SK-N-SH (cell line): ENCODE measurements at regions not wholly inside any gene's neighbourhood (a gene's known extent, or its start where the extent isn't known, plus 50 kb on each side); places are given as distances from the start of the nearest gene placed in this dataset.

ENCODE experiments used
- CTCF ChIA-PET: fragments of 300-600, 350-600 bp; formaldehyde crosslinking; extraction: SDS; loops from one replicate; lab custom pipeline; 2021; lab: Yijun Ruan, JAX
- POLR2A ChIA-PET: fragments of 350-600 bp; sonication (Branson Sonifier 250); formaldehyde crosslinking; extraction: SDS; loops from one replicate; lab custom pipeline; 2020; ENCODE audit warnings: antibody characterized with exemption, inconsistent platforms; lab: Yijun Ruan, JAX
- DNase-seq: peaks from one replicate; pipeline ENCODE4 v3.0.0; 2012
- H2AFZ ChIP-seq: fragments of 200-600 bp; sonication (generic); 2 replicates; pipeline ENCODE4 v1.8.1; 2016; ENCODE audit warnings: antibody characterized with exemption, mild to moderate bottlenecking, low read depth
- H3F3A ChIP-seq: fragments of 200-600 bp; sonication (generic); replicated peaks from 2 replicates; pipeline ENCODE3; 2016; ENCODE audit warnings: antibody characterized with exemption, mild to moderate bottlenecking; ENCODE audit not compliant: insufficient read depth
- H3K27ac ChIP-seq, 2 experiments: fragments of 200-500 bp in 1 of 2; fragments of 200-600 bp in 1 of 2; sonication (Bioruptor generic) in 1 of 2; sonication (generic), shearing (Covaris generic) in 1 of 2; 2 replicates each; pipeline versions ENCODE4 v1.5.1 to v1.6.1; 2014 to 2016; ENCODE audit warnings: low read depth in 2 of 2, inconsistent platforms in 1 of 2, low read length in 1 of 2, mild to moderate bottlenecking in 1 of 2, mixed read lengths in 1 of 2
- H3K27me3 ChIP-seq: fragments of 200-600 bp; sonication (generic), shearing (Covaris generic); 2 replicates; pipeline ENCODE4 v1.6.1; 2016; ENCODE audit warnings: mixed run types; ENCODE audit not compliant: insufficient read depth
- H3K36me3 ChIP-seq, 2 experiments: fragments of 200-500 bp in 1 of 2; fragments of 200-600 bp in 1 of 2; sonication (Bioruptor generic) in 1 of 2; sonication (generic) in 1 of 2; replicated peaks in 1 of 2; 2 replicates each; pipeline versions ENCODE3 to v1.5.1; 2014 to 2016; ENCODE audit warnings: low read length in 1 of 2, mild to moderate bottlenecking in 1 of 2; ENCODE audit not compliant: insufficient read depth in 2 of 2, control insufficient read depth in 1 of 2
- H3K4me1 ChIP-seq, 2 experiments: fragments of 200-500 bp in 1 of 2; fragments of 200-600 bp in 1 of 2; sonication (Bioruptor generic) in 1 of 2; sonication (generic), shearing (Covaris generic) in 1 of 2; 2 replicates each; pipeline versions ENCODE4 v1.5.1 to v1.6.1; 2014 to 2016; ENCODE audit warnings: low read depth in 1 of 2, low read length in 1 of 2, mixed run types in 1 of 2; ENCODE audit not compliant: insufficient read depth in 2 of 2, control insufficient read depth in 1 of 2
- H3K4me2 ChIP-seq: fragments of 200-600 bp; sonication (generic), shearing (Covaris generic); 2 replicates; pipeline ENCODE4 v1.6.1; 2017; ENCODE audit warnings: mixed run types
- H3K4me3 ChIP-seq, 2 experiments: fragments of 200-500 bp in 1 of 2; fragments of 200-600 bp in 1 of 2; sonication (Bioruptor generic) in 1 of 2; sonication (generic), shearing (Covaris generic) in 1 of 2; 2 replicates each; pipeline versions ENCODE4 v1.5.1 to v1.8.1; 2014 to 2016; ENCODE audit warnings: low read depth in 2 of 2, inconsistent platforms in 1 of 2, low read length in 1 of 2, mild to moderate bottlenecking in 1 of 2, mixed read lengths in 1 of 2, moderate library complexity in 1 of 2
- H3K79me2 ChIP-seq: fragments of 200-600 bp; sonication (generic); 2 replicates; pipeline ENCODE4 v1.8.1; 2017; ENCODE audit warnings: mild to moderate bottlenecking; ENCODE audit not compliant: insufficient read depth
- H3K9ac ChIP-seq: fragments of 200-600 bp; sonication (generic); 2 replicates; pipeline ENCODE4 v1.6.1; 2017; ENCODE audit warnings: mixed run types
- H3K9me2 ChIP-seq: fragments of 200-600 bp; sonication (generic); 2 replicates; pipeline ENCODE4 v1.6.1; 2017; ENCODE audit warnings: mixed run types
- H3K9me3 ChIP-seq: fragments of 200-600 bp; sonication (generic); 2 replicates; pipeline ENCODE4 v1.6.1; 2017; ENCODE audit warnings: mixed run types, mild to moderate bottlenecking, moderate library complexity
- H4K20me1 ChIP-seq: fragments of 200-600 bp; sonication (generic); 2 replicates; pipeline ENCODE4 v1.6.1; 2017; ENCODE audit warnings: mild to moderate bottlenecking, mixed run types; ENCODE audit not compliant: insufficient read depth
- EZH2phosphoT487 ChIP-seq: fragments of 200-600 bp; sonication (generic); IDR thresholded peaks from 2 replicates; pipeline ENCODE4 v1.6.1; 2017; ENCODE audit warnings: low read depth, mixed run types, mild to moderate bottlenecking, antibody characterized with exemption, moderate library complexity, borderline replicate concordance
- FOSL2 ChIP-seq: IDR thresholded peaks from 2 replicates; pipeline ENCODE4 v1.4.0; 2012; ENCODE audit warnings: low read depth, mild to moderate bottlenecking, moderate library complexity, borderline replicate concordance
- FOXJ3 ChIP-seq: sonication (generic); formaldehyde crosslinking; IDR thresholded peaks from 2 replicates; pipeline ENCODE4 v1.5.1; 2020; ENCODE audit warnings: mild to moderate bottlenecking, missing genetic modification reagents
- FOXM1 ChIP-seq: IDR thresholded peaks from 2 replicates; pipeline ENCODE4 v1.4.0; 2012; ENCODE audit warnings: low read depth, mild to moderate bottlenecking
- IRF3 ChIP-seq: fragments of 150-350 bp; IDR thresholded peaks from 2 replicates; pipeline ENCODE4 v1.6.1; 2016; ENCODE audit warnings: mild to moderate bottlenecking, low read depth, low read length
- MAX ChIP-seq: IDR thresholded peaks from 2 replicates; pipeline ENCODE4 v1.4.0; 2012; ENCODE audit warnings: low read depth
- MEF2A ChIP-seq: IDR thresholded peaks from 2 replicates; pipeline ENCODE4 v1.4.0; 2012; ENCODE audit warnings: low read depth, borderline replicate concordance
- PBX3 ChIP-seq: IDR thresholded peaks from 2 replicates; pipeline ENCODE4; 2012
- POLR2AphosphoS5 ChIP-seq: IDR thresholded peaks from 2 replicates; pipeline ENCODE4 v1.6.1; 2012; ENCODE audit warnings: low read depth, low read length
- RCOR1 ChIP-seq: fragments of 150-350 bp; IDR thresholded peaks from 2 replicates; pipeline ENCODE4 v1.6.1; 2017; ENCODE audit warnings: antibody characterized with exemption, low read length
- REST ChIP-seq: IDR thresholded peaks from 2 replicates; pipeline ENCODE4 v1.6.1; 2012; ENCODE audit warnings: mild to moderate bottlenecking, low read depth, low read length, moderate library complexity
- RFX5 ChIP-seq: IDR thresholded peaks from 2 replicates; pipeline ENCODE4 v1.6.1; 2012; ENCODE audit warnings: mild to moderate bottlenecking, improper control_type of control experiment, low read length
- SIN3A ChIP-seq: IDR thresholded peaks from 2 replicates; pipeline ENCODE4 v1.6.1; 2012; ENCODE audit warnings: low read depth, mild to moderate bottlenecking, low read length, moderate library complexity, borderline replicate concordance
- TCF12 ChIP-seq: IDR thresholded peaks from 2 replicates; pipeline ENCODE4 v1.4.0; 2012
- YY1 ChIP-seq: IDR thresholded peaks from 2 replicates; pipeline ENCODE4 v1.4.0; 2012; ENCODE audit warnings: low read depth, mild to moderate bottlenecking
- WGBS: methylation state at CpG from one replicate; pipeline ENCODE4 v1.1.6; 2017; ENCODE audit warnings: low lambda C conversion rate; 5-methylcytosine and 5-hydroxymethylcytosine counted together

- TF ChIP-seq REST, result no peak
- TF ChIP-seq RFX5, result no peak
Observed at GRCh38 chr9:105890046-105890822, 195.9 kb downstream of the TMEM38B start (continued).

- Histone ChIP-seq H3K27ac (no peak overlapping the region), H3K36me3 (no peaks in the 10 kb centered on the region), H3K9ac (no peak overlapping the region)
- ChIA-PET POLR2A (no interaction called here), CTCF (no interaction called here)
- TF ChIP-seq IRF3 (no peak), POLR2AphosphoS5 (no peak), SIN3A (no peak), REST (no peak), EZH2phosphoT487 (no peak), FOXJ3 (CRISPR knock-in tag) (no peak), TCF12 (no peak), YY1 (no peak), MAX (no peak), RCOR1 (no peak), FOSL2 (no peak), FOXM1 (no peak), RFX5 (no peak), MEF2A (no peak), PBX3 (no peak)
- TF ChIP-seq, all 33 proteins: peak for 0
- H3F3A ChIP-seq, result no peaks in the 10 kb centered on the region
- no peak for DNase-seq
- H3K4me3 ChIP-seq, result no peak overlapping the region
- no peaks in the 10 kb centered on the region for H3K9me2 ChIP-seq
- no peaks in the 10 kb centered on the region for H3K27me3 ChIP-seq
- no peaks in the 10 kb centered on the region for H3K9me3 ChIP-seq
- no peaks in the 10 kb centered on the region for H3K79me2 ChIP-seq
- H2AFZ ChIP-seq, result no peak overlapping the region
- H4K20me1 ChIP-seq, result no peaks in the 10 kb centered on the region
- WGBS, result 51% methylated on average over 4 of the region's 5 CpGs
- H3K4me2 ChIP-seq, result no peak overlapping the region
- peaks cover 0 to 6% of the 10 kb centered on the region in 2 experiments; a peak in 1 of 4 replicates for H3K4me1 ChIP-seq
Observed at GRCh38 chr9:105900123-105900522, 205.8 kb downstream of the TMEM38B start.
